ENCODE measurements at regions not wholly inside any gene's neighbourhood (a gene's known extent, or its start where the extent isn't known, plus 50 kb on each side); places are given as distances from the start of the nearest gene placed in this dataset.

GRCh38 chr11:10374386-10374785 is 69.5 kb downstream of the ADM start:
- TF ChIP-seq GATA2 (IDR thresholded peaks at IDR 0.05; ENCODE audit: low read depth, low read length) (no peak), GATA3 (IDR thresholded peaks at IDR 0.05; ENCODE audit: low read depth, low read length) (no peak)

Measured in SH-SY5Y (cell line).